ENCODE measurements at regions not wholly inside any gene's neighbourhood (a gene's known extent, or its start where the extent isn't known, plus 50 kb on each side); places are given as distances from the start of the nearest gene placed in this dataset.
A peak's percentile ranks its signal among the peaks of the same experiment; 100 is the strongest.

DNA sequence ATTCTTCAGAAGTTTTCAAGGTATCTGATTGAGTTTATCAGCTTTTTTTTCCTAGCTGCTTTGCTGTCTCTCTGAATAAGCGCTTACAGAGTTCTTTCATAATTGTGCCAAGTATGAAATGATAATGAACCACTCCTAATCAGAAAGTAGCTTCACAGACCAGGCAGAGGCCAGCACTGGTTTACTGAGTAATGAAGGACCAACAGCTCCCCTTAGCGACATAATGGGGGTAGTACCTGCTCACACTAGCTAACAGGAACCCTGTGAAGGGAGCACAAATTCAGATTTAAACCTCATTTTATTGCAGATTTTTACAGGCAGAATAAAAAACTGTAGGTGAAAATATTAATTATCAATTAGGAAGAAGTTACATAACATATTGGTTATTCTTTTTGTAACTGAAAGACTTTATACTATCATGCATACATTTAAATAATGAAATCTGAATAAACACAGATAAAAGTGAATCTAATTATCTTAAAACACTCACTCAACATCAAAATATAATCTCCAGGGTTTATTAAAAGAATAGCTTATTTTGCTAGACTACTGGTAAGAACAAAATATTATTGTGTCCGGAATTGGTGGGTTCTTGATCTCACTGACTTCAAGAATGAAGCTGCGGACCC lies 53.7 kb upstream of the LRRC30 start:
- no peaks in the 10 kb centered on the region for H3K79me2 ChIP-seq (ENCODE audit: control insufficient read depth in 1 of 2, insufficient read depth in 2 of 2, low read length in 2 of 2)
- peaks cover 0 to 2% of the 10 kb centered on the region in 2 experiments; a peak in 1 of 4 replicates for H3K9me3 ChIP-seq (ENCODE audit: insufficient read depth in 2 of 2, low read depth in 1 of 2, low read length in 1 of 2)
- H3K79me1 ChIP-seq (ENCODE audit: low read depth, low read length), result no peaks in the 10 kb centered on the region
- H3K9ac ChIP-seq (replicated peaks in 1 of 4; ENCODE audit: extremely low read depth in 1 of 4, low read depth in 3 of 4, low read length in 3 of 4), result no peak overlapping the region
- no peak overlapping the region for H2BK15ac ChIP-seq (ENCODE audit: low read length)
- no peak overlapping the region for H2AFZ ChIP-seq (ENCODE audit: low read length)
- H3K56ac ChIP-seq (replicated peaks; ENCODE audit: insufficient read length, low read depth, low read length), result no peak overlapping the region
- no peak overlapping the region for H2BK5ac ChIP-seq (ENCODE audit: low read depth, low read length)
- H2BK12ac ChIP-seq (ENCODE audit: low read depth, low read length), result no peak overlapping the region
- H3K14ac ChIP-seq (ENCODE audit: insufficient read length), result no peak overlapping the region
- H4K5ac ChIP-seq (ENCODE audit: insufficient read length, low read depth, low read length), result no peak overlapping the region
- H3K27me3 ChIP-seq (replicated peaks in 1 of 4; ENCODE audit: control insufficient read depth in 3 of 4, extremely low read depth in 1 of 4, insufficient read depth in 3 of 4, low read length in 3 of 4), result no peaks in the 10 kb centered on the region
- CTCF ChIA-PET (ENCODE audit: partially characterized antibody), result interaction anchor here (0.7 to 6.2 kb wide), 49 partner anchors 10 to 1309 kb away, joined by 3 to 83 read pairs (median 4); no protein-coding TSS in a partner anchor
- H4K8ac ChIP-seq (ENCODE audit: extremely low read depth, insufficient read depth, low read length), result no peak overlapping the region
- H3K36me3 ChIP-seq (ENCODE audit: control insufficient read depth in 2 of 4, insufficient read depth in 4 of 4, low read length in 3 of 4), result no peaks in the 10 kb centered on the region
- no peak overlapping the region for H2BK20ac ChIP-seq (ENCODE audit: low read length)
- no peak overlapping the region for H4K91ac ChIP-seq (replicated peaks; ENCODE audit: insufficient read length, low read length)
- H3K4me2 ChIP-seq (ENCODE audit: insufficient read depth in 1 of 2, low read depth in 2 of 2, low read length in 2 of 2), result no peak overlapping the region
- POLR2A ChIA-PET (ENCODE audit: partially characterized antibody), result interaction anchor here (0.8 kb wide), 1 partner anchor 139 kb away, joined by 3 read pairs; no protein-coding TSS in a partner anchor
- no peak overlapping the region for H3K4ac ChIP-seq (replicated peaks; ENCODE audit: insufficient read length, low read depth, low read length)
- H3K4me3 ChIP-seq (ENCODE audit: extremely low read depth in 1 of 4, insufficient read depth in 2 of 4, low read depth in 3 of 4, low read length in 4 of 4), result no peak overlapping the region
- DNase-seq (ENCODE audit: low read depth in 1 of 2, low spot score in 2 of 2) (no peak), FAIRE-seq (peak; percentile 81)
- 49% methylated on average over 4 of the region's 4 CpGs; no CpG with 5 or more reads in 1 of the 2 experiments for WGBS, 2 experiments (ENCODE audit: extremely low coverage in 1 of 2, insufficient coverage in 1 of 2, insufficient read length in 1 of 2, insufficient replicate concordance in 2 of 2, low coverage in 1 of 2, low lambda C conversion rate in 2 of 2, missing lambda C conversion rate in 1 of 2)
- no peak overlapping the region for H3K18ac ChIP-seq (ENCODE audit: extremely low read depth, low read length)
- no peaks in the 10 kb centered on the region for H3K4me1 ChIP-seq (replicated peaks in 1 of 4; ENCODE audit: control insufficient read depth in 3 of 4, insufficient read depth in 4 of 4, low read length in 3 of 4)
- no peak overlapping the region for H3K27ac ChIP-seq (ENCODE audit: low read depth, low read length)
- no peaks in the 10 kb centered on the region for H3K23me2 ChIP-seq (ENCODE audit: low read depth, low read length)
- no peak overlapping the region for H2AK5ac ChIP-seq (ENCODE audit: low read depth, low read length)
- H4K20me1 ChIP-seq (replicated peaks in 1 of 2; ENCODE audit: control insufficient read depth in 1 of 2, insufficient read depth in 2 of 2, low read length in 2 of 2), result no peaks in the 10 kb centered on the region
- no peak overlapping the region for H3K23ac ChIP-seq (ENCODE audit: insufficient read length)
- H2BK120ac ChIP-seq (replicated peaks; ENCODE audit: low read depth, low read length), result no peak overlapping the region
- no peak for TF ChIP-seq SIN3A (conservative IDR thresholded peaks at IDR 0.05 in 1 of 2, IDR thresholded peaks at IDR 0.05 in 1 of 2; ENCODE audit: low read depth in 1 of 2, low read length in 2 of 2)
- TF ChIP-seq BCL11A (IDR thresholded peaks at IDR 0.05; ENCODE audit: low read depth in 2 of 2, low read length in 2 of 2), result no peak
- no peak for TF ChIP-seq RXRA (IDR thresholded peaks at IDR 0.05; ENCODE audit: insufficient read depth, low read depth, low read length)
- TF ChIP-seq SUZ12 (IDR thresholded peaks at IDR 0.05; ENCODE audit: low read length), result no peak
- TF ChIP-seq RAD21 (IDR thresholded peaks at IDR 0.05 in 1 of 2, conservative IDR thresholded peaks at IDR 0.05 in 1 of 2; ENCODE audit: low read depth in 2 of 2, low read length in 2 of 2), result peak; percentile 92 to 95
- TF ChIP-seq, protein P1, sequence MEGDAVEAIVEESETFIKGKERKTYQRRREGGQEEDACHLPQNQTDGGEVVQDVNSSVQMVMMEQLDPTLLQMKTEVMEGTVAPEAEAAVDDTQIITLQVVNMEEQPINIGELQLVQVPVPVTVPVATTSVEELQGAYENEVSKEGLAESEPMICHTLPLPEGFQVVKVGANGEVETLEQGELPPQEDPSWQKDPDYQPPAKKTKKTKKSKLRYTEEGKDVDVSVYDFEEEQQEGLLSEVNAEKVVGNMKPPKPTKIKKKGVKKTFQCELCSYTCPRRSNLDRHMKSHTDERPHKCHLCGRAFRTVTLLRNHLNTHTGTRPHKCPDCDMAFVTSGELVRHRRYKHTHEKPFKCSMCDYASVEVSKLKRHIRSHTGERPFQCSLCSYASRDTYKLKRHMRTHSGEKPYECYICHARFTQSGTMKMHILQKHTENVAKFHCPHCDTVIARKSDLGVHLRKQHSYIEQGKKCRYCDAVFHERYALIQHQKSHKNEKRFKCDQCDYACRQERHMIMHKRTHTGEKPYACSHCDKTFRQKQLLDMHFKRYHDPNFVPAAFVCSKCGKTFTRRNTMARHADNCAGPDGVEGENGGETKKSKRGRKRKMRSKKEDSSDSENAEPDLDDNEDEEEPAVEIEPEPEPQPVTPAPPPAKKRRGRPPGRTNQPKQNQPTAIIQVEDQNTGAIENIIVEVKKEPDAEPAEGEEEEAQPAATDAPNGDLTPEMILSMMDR (IDR thresholded peaks at IDR 0.05; ENCODE audit: control extremely low read depth in 1 of 3, insufficient read depth in 1 of 3, low read depth in 1 of 3, low read length in 3 of 3), result peak; percentile 45 to 84 (median 81)
